Ecto neural progenitor cell (in vitro differentiated cells): ENCODE measurements at regions not wholly inside any gene's neighbourhood (a gene's known extent, or its start where the extent isn't known, plus 50 kb on each side); places are given as distances from the start of the nearest gene placed in this dataset.
"Not testable (repeated sequence)": the region's sequence is repeated elsewhere in the genome, so short reads cannot be mapped to it uniquely, and the experiment has no call there.

Experiments
- DNase-seq: peaks from one replicate; pipeline ENCODE4 v3.0.0-alpha.2; 2018; ENCODE audit warnings: low spot score

DNA sequence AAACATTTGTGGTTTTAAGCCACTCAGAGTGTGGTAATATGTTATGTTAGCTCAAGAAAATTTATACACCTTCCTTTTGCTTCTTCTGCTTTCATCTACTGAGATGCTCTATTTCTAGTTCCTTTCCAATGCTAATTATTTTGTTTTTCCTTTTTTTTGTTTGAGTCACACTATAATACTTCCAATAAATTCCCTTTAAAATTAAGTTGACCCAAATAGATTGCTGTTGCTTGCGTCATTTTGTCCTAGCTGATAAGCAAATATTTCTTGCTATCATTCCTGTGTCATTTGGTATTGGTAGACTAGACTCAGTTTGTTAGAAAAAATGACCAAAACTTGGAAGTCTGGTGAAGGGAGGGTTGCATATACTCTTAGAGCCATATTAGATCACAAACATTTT lies 437.0 kb upstream of the CNTN6 start:
- DNase-seq: no peak

GRCh38 chr3:661356-661755 lies 431.5 kb upstream of the CNTN6 start:
- DNase-seq: no peak

DNA sequence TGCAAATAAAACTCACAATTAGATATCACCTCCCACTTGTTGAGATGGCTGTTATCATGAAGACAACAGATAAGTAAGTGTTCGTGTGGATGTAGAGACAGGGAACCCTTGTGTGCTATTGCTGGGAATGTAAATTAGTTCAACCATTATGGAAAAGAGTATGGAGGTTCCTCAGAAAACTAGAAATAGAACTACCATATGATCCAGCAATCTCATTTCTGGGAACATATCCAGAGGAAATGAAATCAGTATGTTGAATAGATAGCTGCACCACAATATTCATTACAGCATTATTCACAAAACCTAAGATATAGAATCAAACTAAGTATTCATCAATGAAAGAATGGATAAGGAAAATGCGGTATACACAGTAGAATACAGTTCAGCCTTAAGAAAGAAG lies 418.7 kb upstream of the CNTN6 start:
- DNase-seq: no peak

- no peak for DNase-seq
Observed at GRCh38 chr3:675846-676245, 417.0 kb upstream of the CNTN6 start.

DNA sequence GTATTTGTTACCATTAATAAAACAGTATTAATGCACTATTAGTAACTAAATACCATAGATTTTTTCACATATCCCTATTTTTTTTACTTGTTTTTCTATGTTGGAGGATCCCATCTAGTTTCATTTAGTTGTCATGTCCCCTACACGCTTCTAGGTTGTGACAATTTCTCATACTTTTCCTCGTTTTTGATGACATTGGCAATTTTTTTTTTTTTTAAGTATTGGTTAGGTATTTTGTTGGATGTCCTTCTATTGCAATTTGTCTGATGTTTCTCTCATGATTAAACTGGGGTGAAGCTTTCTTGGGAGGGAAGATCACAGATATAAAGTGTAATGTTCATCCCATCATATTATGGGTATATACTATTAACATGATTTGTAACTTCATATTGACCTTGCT lies 409.1 kb upstream of the CNTN6 start:
- no peak for DNase-seq

GRCh38 chr3:690770-691169 lies 402.1 kb upstream of the CNTN6 start:
- DNase-seq: no peak

GRCh38 chr3:700514-700913 lies 392.3 kb upstream of the CNTN6 start:
- no peak for DNase-seq

GRCh38 chr3:707041-707440 lies 385.8 kb upstream of the CNTN6 start:
- no peak for DNase-seq

DNA sequence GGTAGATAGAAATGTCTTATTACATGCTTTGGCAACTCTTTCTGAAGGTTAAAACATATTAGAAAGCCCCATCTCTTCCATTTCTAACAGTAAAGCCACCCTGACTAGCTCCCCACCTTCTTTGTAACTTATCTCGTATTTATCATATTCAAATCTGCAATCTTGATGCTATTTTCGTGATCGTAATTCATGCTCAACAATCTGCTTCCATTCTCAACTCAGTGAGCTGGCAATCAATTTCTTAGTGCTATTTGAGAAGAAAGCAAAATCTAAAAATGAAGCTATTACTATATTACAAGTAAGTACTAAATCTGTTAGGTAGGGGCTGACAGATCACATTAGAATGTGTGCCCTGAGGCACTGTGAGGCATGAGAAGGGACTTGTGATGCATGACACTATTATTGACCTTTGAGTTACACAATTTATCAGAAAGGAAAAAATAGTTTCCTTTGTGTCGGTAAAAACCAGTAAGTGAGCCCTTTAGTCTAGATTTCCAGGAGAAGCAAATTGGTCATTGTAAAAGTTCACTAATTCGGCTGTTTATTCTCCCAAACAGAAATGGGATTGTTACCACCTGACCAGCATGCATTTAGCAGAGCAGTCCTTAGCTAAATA lies 379.7 kb upstream of the CNTN6 start:
- DNase-seq: no peak

GRCh38 chr3:713947-714620 lies 378.7 kb upstream of the CNTN6 start:
- DNase-seq: no peak

DNA sequence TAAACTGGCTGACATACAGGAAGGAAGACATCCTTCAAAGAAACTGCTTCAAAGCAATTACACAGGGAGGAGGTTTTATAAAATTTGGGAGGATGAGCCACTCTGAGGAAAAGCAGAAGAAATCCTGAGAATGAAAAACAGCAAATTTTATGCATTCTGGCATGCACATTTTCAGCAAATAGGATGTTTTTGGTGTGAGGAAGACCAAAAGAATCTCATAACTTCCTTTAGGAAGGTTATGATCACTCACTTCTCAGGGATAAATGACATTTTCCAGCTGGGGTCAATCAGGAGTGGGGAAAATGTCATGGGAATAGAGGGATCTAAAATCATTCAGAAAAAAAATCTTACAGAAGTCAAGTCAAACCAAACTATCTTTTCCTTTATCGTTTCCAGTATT lies 371.7 kb upstream of the CNTN6 start:
- no peak for DNase-seq

DNA sequence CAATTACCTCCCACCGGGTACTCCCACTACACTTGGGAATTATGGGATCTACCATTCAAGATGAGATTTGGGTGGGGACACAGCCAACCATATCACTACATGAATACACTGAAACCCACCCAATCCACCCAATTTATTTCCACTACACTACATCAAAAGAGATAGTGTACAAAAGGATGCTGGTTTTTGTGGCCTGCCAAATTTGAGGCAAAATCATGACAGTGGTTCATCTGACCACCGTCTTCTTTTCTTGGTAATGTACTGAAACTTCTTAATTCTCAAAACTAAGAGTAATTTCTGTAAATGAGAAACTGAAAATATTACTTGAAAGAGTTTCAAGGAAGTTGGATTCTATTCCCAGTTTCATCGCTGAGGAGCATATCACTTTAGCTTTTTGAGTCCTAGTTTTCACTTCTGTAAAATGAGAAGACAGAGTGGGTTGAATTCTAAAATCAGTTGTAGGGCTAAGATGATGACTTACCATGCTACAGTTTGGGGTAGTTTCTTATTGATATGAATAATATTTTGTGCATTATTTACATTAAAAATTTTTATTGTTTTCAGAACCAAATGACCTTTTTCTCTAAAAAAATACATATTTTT lies 360.4 kb upstream of the CNTN6 start:
- DNase-seq: no peak

GRCh38 chr3:733313-733712 lies 359.5 kb upstream of the CNTN6 start:
- DNase-seq: no peak

DNA sequence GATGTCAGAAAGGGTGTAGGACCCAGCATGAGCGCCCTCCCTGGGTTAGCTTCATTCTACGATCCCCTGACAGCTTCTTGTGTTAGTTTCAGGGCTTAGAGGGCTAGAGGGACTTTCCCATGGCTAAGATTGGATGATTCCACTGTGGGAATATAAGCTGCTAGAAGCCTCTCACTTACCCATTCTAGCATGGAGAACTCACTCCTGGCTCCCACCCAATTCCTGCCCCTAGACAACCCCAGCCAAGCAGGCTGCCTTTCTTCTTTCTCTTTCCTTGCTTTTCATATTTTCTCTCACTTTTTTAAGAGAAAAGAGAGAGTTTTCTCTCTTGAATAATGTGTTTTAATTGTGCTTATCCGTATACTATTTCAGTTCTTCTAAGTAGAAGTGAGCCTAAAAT lies 335.1 kb upstream of the CNTN6 start:
- DNase-seq: no peak

DNA sequence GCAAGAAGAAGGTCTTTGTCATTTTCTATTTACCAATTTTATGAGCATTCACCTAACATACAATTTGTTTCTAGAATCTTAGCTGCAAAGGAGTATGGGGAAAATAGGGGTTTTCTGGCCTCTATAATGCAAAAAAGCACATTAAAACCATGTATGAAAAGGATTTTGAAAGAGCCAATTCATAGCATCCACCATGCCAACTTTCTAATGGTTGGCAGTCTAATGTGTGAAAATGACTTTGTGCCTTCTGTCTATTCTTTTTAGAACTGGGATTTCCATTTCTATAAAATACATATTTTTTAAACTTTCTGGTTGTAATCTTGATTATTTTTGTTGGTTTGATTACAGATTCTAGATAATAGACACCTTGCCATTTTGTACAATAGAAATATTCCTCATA lies 333.7 kb upstream of the CNTN6 start:
- DNase-seq: no peak

DNA sequence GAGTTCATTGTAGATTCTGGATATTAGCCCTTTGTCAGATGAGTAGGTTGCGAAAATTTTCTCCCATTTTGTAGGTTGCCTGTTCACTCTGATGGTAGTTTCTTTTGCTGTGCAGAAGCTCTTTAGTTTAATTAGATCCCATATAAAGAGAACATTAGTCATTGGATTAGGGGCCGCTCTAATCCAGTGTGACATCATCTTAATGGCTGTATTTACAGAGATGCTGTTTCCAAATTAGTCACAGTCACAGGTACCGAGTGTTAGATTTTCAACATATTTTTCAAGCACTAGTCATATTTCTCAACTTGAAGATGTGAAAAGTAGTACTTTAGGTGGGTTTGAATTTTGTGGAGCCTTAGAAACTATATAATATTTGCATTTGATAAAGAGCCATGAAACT lies 319.4 kb upstream of the CNTN6 start:
- not testable (repeated sequence) for DNase-seq

GRCh38 chr3:775178-775880 lies 317.5 kb upstream of the CNTN6 start:
- no peak for DNase-seq

DNA sequence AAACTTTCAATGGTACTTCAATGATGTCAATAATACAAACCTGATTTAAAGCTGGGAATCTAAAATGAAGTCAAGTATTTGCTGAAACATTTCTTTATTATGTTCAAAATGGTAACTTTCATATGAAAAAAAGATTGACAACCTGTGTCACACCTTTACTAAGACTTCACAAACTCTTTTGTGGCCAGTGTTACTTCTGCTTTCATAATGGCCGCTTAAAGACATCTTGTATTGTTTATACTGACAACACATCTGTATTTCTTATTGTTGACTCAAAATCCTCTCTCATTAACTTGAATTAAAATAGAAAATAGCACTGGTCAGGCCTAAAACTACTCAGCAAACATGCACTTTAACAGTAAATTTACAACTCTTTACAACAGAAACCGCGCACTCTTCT lies 312.3 kb upstream of the CNTN6 start:
- no peak for DNase-seq

DNA sequence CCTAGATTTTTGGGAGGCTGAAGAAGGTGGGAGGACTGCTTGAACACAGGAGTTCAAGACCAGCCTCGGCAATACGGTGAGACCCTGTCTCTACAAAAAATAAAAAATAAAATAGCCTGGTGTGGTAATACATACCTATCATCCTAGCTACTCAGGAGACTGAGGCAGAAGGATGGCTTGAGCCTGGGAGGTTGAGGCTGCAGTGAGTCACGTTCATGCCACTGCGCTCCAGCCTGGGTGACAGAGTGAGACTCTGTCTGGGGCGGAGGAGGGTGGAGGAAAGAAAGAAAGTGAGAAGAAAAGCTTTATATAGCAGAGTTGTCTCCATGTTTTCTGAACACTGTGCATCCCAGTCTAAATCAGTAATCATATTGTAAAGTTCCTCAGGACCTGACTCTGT lies 301.4 kb upstream of the CNTN6 start:
- DNase-seq: no peak

DNA sequence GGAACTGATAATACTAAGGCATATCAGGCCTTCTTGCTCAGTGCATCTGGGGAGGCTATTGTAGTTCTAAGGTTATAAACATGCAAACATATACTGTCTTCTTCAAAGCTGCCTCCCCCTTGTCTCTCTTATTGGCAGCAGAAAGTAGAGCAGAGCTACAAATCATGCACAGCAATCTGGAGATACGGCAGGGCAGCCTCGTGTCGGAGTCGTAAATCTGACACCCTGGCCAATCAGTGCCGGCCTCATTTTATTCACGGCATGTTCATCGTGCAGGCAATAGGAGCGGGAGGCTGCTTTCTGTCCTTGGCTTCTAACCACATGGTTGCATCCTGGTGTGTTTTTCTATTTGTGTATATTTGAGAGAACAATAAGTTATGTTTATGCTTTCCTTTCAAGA lies 300.2 kb upstream of the CNTN6 start:
- no peak for DNase-seq

GRCh38 chr3:804211-804610 lies 288.6 kb upstream of the CNTN6 start:
- DNase-seq: no peak

- DNase-seq: no peak
Observed at GRCh38 chr3:805326-805725, 287.5 kb upstream of the CNTN6 start.

DNA sequence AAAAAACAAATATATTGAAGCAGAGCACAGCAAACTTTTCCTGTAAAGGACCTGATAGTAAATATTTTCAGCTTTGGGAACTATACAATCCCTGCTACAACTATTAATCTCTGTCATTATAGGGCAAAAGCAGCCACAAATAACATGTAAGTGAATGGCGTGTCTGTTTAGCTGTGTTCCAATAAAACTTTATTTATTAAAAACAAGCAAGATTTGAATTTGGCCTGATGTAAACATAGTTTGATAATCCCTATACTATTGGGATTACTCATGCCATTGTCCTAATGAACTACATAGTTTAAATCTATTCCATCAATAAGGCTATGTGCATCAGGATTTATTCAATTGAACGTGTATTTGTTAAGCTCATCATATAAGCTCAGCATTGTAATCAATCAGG lies 286.8 kb upstream of the CNTN6 start:
- DNase-seq: no peak
